ENCODE measurements at regions not wholly inside any gene's neighbourhood (a gene's known extent, or its start where the extent isn't known, plus 50 kb on each side); places are given as distances from the start of the nearest gene placed in this dataset.

GRCh38 chr5:155097995-155098394 lies 84.4 kb downstream of the KIF4B start:
- ATAC-seq (ENCODE audit: low FRiP score in 2 of 2) (no peak), DNase-seq (no peak)
- Histone ChIP-seq H3K36me3 (no peaks in the 10 kb centered on the region), H3K4me3 (no peak overlapping the region), H3K9me3 (no peaks in the 10 kb centered on the region), H3K4me1 (no peaks in the 10 kb centered on the region), H3K27me3 (no peaks in the 10 kb centered on the region), H3K27ac (no peak overlapping the region)
- WGBS, 2 donors, result 88 to 90% methylated on average over 2 of the region's 2 CpGs
- TF ChIP-seq EP300 (IDR thresholded peaks at IDR 0.05) (no peak), POLR2A (IDR thresholded peaks at IDR 0.05) (no peak), POLR2AphosphoS5 (IDR thresholded peaks at IDR 0.05) (no peak), CTCF (IDR thresholded peaks at IDR 0.05) (no peak)

GRCh38 chr5:155098433-155098832 lies 84.9 kb downstream of the KIF4B start:
- no peak for ATAC-seq (ENCODE audit: low FRiP score in 2 of 2)
- Histone ChIP-seq H3K4me1 (no peaks in the 10 kb centered on the region), H3K4me3 (no peak overlapping the region), H3K36me3 (no peaks in the 10 kb centered on the region), H3K27me3 (no peaks in the 10 kb centered on the region), H3K9me3 (no peaks in the 10 kb centered on the region), H3K27ac (no peak overlapping the region)
- TF ChIP-seq CTCF (IDR thresholded peaks at IDR 0.05), result no peak
- 43 to 59% methylated on average over 1 of the region's 1 CpG for WGBS, 2 donors
- DNase-seq, result no peak

GRCh38 chr5:155101697-155102096 lies 88.1 kb downstream of the KIF4B start:
- TF ChIP-seq POLR2AphosphoS5 (IDR thresholded peaks at IDR 0.05) (no peak), POLR2A (IDR thresholded peaks at IDR 0.05) (no peak), CTCF (IDR thresholded peaks at IDR 0.05) (no peak), EP300 (IDR thresholded peaks at IDR 0.05) (no peak)
- H3K9me3 ChIP-seq, result no peaks in the 10 kb centered on the region
- no peaks in the 10 kb centered on the region for H3K36me3 ChIP-seq
- no peak overlapping the region for H3K4me3 ChIP-seq
- 44 to 58% methylated on average over 2 of the region's 2 CpGs for WGBS, 2 donors
- ATAC-seq (ENCODE audit: low FRiP score in 2 of 2) (no peak), DNase-seq (no peak)
- H3K27me3 ChIP-seq, result no peaks in the 10 kb centered on the region
- no peak overlapping the region for H3K27ac ChIP-seq
- H3K4me1 ChIP-seq, result no peaks in the 10 kb centered on the region

- H3K36me3 ChIP-seq, result no peaks in the 10 kb centered on the region
- no peak overlapping the region for H3K27ac ChIP-seq
- H3K4me1 ChIP-seq, result no peaks in the 10 kb centered on the region
- no peak for ATAC-seq (ENCODE audit: low FRiP score in 2 of 2)
- no peak overlapping the region for H3K4me3 ChIP-seq
- no peak for DNase-seq
- TF ChIP-seq POLR2AphosphoS5 (IDR thresholded peaks at IDR 0.05), result no peak
- TF ChIP-seq POLR2A (IDR thresholded peaks at IDR 0.05), result no peak
- no peak for TF ChIP-seq EP300 (IDR thresholded peaks at IDR 0.05)
- TF ChIP-seq CTCF (IDR thresholded peaks at IDR 0.05), result no peak
- no peaks in the 10 kb centered on the region for H3K9me3 ChIP-seq
- H3K27me3 ChIP-seq, result no peaks in the 10 kb centered on the region
- 71 to 85% methylated on average over 4 of the region's 4 CpGs for WGBS, 2 donors
Measured at GRCh38 chr5:155103146-155103545, 89.6 kb downstream of the KIF4B start.

- no peak for ATAC-seq (ENCODE audit: low FRiP score in 2 of 2)
Measured at GRCh38 chr5:155104441-155104840, 90.9 kb downstream of the KIF4B start.

More at GRCh38 chr5:155104441-155104840, 90.9 kb downstream of the KIF4B start:
- Histone ChIP-seq H3K27ac (no peak overlapping the region), H3K9me3 (no peaks in the 10 kb centered on the region), H3K4me3 (no peak overlapping the region), H3K4me1 (no peaks in the 10 kb centered on the region), H3K27me3 (no peaks in the 10 kb centered on the region), H3K36me3 (no peaks in the 10 kb centered on the region)
- WGBS, 2 donors, result 87 to 94% methylated on average over 2 of the region's 2 CpGs
- DNase-seq, result no peak
- TF ChIP-seq EP300 (IDR thresholded peaks at IDR 0.05) (no peak), POLR2AphosphoS5 (IDR thresholded peaks at IDR 0.05) (no peak), POLR2A (IDR thresholded peaks at IDR 0.05) (no peak), CTCF (IDR thresholded peaks at IDR 0.05) (no peak)
